NT2/D1 (cell line): ENCODE measurements at regions not wholly inside any gene's neighbourhood (a gene's known extent, or its start where the extent isn't known, plus 50 kb on each side); places are given as distances from the start of the nearest gene placed in this dataset.

Experiments
- YY1 ChIP-seq: IDR thresholded peaks from 2 replicates; pipeline ENCODE4 v1.6.1; 2011; ENCODE audit not compliant: insufficient read length, insufficient read depth
- ZNF274 ChIP-seq: IDR thresholded peaks from 2 replicates; pipeline ENCODE4 v1.6.1; 2011; ENCODE audit warnings: mild to moderate bottlenecking, low read depth, low read length

- TF ChIP-seq YY1 (no peak), ZNF274 (no peak)
Observed at GRCh38 chr22:27644566-27644965, 157.0 kb downstream of the MN1 start.
